ENCODE measurements at regions not wholly inside any gene's neighbourhood (a gene's known extent, or its start where the extent isn't known, plus 50 kb on each side); places are given as distances from the start of the nearest gene placed in this dataset.

DNA sequence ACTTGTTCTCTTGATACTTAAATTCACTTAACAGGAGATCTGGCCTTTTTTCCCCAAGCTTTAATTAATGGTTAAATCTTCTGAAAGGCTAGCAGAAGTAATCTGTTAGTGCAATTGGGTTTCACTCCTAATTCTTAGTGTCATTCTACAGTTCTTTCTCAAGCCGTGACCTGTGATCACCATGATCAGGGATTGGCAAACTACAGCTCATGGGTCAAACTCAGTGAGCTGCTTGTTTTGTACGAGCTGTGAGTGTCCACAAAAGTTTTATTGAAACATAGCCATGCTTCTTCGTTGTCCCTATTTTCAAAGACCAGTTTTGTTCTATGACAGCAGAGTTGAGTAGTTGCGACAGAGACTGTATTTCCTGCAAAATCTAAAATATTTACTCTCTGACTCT, 109.4 kb upstream of the KCNJ15 start:
- DNase-seq (ENCODE audit: low read depth): no peak
- no peak overlapping the region for H3K4me3 ChIP-seq (ENCODE audit: low read depth, low read length)
- TF ChIP-seq, protein P1, sequence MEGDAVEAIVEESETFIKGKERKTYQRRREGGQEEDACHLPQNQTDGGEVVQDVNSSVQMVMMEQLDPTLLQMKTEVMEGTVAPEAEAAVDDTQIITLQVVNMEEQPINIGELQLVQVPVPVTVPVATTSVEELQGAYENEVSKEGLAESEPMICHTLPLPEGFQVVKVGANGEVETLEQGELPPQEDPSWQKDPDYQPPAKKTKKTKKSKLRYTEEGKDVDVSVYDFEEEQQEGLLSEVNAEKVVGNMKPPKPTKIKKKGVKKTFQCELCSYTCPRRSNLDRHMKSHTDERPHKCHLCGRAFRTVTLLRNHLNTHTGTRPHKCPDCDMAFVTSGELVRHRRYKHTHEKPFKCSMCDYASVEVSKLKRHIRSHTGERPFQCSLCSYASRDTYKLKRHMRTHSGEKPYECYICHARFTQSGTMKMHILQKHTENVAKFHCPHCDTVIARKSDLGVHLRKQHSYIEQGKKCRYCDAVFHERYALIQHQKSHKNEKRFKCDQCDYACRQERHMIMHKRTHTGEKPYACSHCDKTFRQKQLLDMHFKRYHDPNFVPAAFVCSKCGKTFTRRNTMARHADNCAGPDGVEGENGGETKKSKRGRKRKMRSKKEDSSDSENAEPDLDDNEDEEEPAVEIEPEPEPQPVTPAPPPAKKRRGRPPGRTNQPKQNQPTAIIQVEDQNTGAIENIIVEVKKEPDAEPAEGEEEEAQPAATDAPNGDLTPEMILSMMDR (IDR thresholded peaks at IDR 0.05; ENCODE audit: insufficient read depth, low read length): no peak

DNA sequence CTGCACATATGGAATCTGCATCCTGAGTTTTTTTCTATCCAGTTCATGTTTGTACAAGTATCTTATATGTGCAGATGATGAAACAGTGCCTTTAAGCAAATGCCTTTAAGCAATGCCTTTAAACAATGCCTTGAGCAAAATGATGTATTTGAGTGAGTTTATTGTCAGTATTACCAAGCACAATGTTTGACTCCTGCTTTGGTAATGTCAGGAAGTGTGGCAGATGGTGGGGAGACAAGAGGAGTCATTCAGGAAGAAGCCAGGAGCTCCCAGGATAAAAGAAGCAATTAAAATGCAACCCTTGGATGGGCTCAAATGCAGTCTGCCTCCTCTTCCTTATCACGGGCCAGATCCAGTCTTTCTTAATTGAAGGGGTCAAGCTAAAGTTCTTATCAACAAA, 108.7 kb upstream of the KCNJ15 start:
- no peak for DNase-seq (ENCODE audit: low read depth)

DNA sequence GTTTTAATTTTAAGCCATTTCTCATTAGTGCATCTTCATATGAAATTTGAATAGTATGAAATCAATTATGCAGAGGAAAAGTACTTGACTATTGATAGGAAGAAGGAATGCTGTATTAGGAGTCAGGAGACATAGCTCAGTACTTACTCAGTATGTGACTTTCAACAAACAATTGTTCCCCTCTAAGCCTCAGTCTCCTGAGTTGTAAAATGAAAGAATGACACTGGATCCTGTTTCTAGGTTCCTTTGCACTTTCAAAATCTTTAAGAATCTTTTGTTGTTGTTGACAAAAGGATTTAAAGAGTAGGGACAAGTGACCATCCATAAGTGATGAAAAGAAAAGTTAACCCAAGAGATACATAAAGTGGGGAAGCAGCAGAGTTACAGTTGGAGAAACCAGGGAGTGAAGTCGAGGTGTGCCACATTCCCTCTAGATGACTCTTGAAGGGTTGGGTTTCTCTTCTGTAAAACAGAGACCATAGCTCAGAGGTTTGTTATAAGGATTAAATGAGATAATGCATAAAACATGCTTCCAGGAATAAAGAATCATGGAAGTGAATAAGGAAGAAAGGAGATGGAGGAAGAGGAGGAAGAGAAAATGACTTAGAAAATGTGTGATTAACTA, 105.7 kb upstream of the KCNJ15 start:
- H3K4me3 ChIP-seq (ENCODE audit: low read depth, low read length): no peak overlapping the region
- TF ChIP-seq, protein P1 (IDR thresholded peaks at IDR 0.05; ENCODE audit: insufficient read depth, low read length): no peak
- DNase-seq (ENCODE audit: low read depth): no peak

More for the DNA sequence above, 108.7 kb upstream of the KCNJ15 start:
- H3K4me3 ChIP-seq (ENCODE audit: low read depth, low read length): no peak overlapping the region
- TF ChIP-seq, protein P1 (IDR thresholded peaks at IDR 0.05; ENCODE audit: insufficient read depth, low read length): no peak

DNA sequence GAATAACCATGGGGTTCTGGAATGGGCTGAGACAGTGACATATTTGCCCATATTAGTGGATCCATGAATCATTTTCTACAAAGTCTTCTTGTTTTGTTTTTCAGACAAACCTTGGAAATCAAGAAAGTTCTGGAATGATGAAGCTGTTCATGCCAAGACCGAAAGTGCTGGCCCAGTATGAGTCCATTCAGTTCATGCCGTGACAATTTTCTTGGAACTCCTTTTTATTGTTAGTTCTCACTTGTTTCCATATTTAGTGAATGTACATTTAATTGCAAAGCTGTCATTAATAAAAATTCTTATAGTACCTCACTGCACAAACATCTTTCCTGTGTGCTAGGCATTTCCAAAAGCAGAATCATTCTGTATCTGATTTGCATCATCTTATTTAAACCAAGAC, 100.6 kb upstream of the KCNJ15 start:
- no peak overlapping the region for H3K4me3 ChIP-seq (ENCODE audit: low read depth, low read length)
- DNase-seq (ENCODE audit: low read depth): peak; percentile 9

DNA sequence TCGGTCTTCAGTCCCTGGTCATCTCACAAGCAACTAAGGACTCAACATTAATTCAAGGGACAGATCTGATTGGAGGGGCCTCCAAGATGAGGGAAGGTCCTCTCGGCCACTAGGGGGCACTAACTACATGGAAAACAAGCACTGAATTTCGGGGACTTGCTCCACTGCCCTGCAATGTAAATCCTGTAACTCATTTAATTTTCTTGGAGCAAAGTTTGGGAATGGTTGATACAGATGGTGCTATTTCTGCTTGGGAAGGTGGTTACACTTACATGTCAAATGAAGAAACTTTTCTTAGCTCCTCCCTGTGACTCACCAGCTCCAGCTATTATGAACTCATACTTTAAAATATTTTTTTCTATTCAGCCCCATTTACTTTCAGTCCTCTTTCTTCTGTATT, 97.4 kb upstream of the KCNJ15 start:
- TF ChIP-seq, protein P1 (IDR thresholded peaks at IDR 0.05; ENCODE audit: insufficient read depth, low read length): peak; percentile 81
- H3K4me3 ChIP-seq (ENCODE audit: low read depth, low read length): no peak overlapping the region
- DNase-seq (ENCODE audit: low read depth): peak; percentile 95

More for the DNA sequence above, 100.6 kb upstream of the KCNJ15 start:
- TF ChIP-seq, protein P1 (IDR thresholded peaks at IDR 0.05; ENCODE audit: insufficient read depth, low read length): no peak

DNA sequence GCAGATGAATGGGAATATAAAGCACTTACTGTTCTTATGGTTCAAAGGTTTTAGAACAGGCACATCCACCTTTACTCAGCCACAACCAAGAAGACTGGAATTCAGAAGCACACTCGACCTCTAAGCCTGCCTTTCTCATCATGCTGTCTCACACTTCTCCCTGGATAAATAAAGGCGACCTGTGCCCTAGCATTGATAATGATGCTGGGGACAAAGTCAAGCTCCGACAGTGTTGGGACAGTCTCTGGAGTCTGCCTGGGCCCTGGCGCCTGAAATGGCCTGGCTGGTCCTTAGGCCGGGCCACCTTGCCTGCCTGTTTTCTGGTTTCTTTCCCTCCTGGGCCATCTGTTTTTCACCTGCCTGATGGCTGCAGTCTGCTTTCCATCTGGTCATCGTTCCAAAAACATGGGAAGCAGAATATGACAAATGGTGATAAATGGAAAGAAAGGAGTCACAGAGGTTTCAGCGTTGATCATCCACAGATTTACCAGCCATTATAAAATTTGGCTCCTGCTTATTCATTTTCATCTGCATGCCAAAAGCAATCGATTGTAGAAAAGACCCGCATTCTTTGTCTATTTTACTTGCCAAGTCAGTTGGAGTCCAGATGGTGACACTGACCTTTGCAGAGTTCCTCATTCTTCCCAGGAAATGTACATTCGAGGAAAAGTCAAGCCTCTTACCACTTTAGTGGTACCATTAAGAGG, 91.2 kb upstream of the KCNJ15 start:
- H3K4me3 ChIP-seq (ENCODE audit: low read depth, low read length): no peak overlapping the region
- peak; percentile 62 for DNase-seq (ENCODE audit: low read depth)
- TF ChIP-seq, protein P1 (IDR thresholded peaks at IDR 0.05; ENCODE audit: insufficient read depth, low read length): no peak
